Natural killer cell (primary cell): ENCODE measurements at regions not wholly inside any gene's neighbourhood (a gene's known extent, or its start where the extent isn't known, plus 50 kb on each side); places are given as distances from the start of the nearest gene placed in this dataset.

Experiments
- ATAC-seq, 3 donors: fragments of 150-1000 bp in 2 of 3; fragments of 200-7000 bp in 1 of 3; cut with Tn5 transposase; 1 replicate in 1 of 3; 2 replicates in 2 of 3; pipeline ENCODE4 v1.10.0; 2021; ENCODE audit warnings: mild to moderate bottlenecking in 2 of 3, moderate library complexity in 2 of 3
- DNase-seq, 2 donors: peaks; one replicate each; pipeline versions ENCODE4 v3.0.0 to v3.0.0-alpha.2; 2013 to 2021; ENCODE audit warnings: mixed read lengths in 1 of 2
- H3K27ac ChIP-seq: one replicate; pipeline ENCODE4 v1.5.1; 2013; ENCODE audit warnings: mild to moderate bottlenecking, low read length
- H3K27me3 ChIP-seq: one replicate; pipeline ENCODE4 v1.6.1; 2013; ENCODE audit warnings: low read length; ENCODE audit not compliant: control insufficient read depth, insufficient read depth
- H3K36me3 ChIP-seq: one replicate; pipeline ENCODE4 v1.6.1; 2013; ENCODE audit warnings: low read length; ENCODE audit not compliant: control insufficient read depth, insufficient read depth
- H3K4me1 ChIP-seq: one replicate; pipeline ENCODE4 v1.6.1; 2013; ENCODE audit warnings: low read length; ENCODE audit not compliant: control insufficient read depth, insufficient read depth
- H3K4me3 ChIP-seq: one replicate; pipeline ENCODE4 v1.5.1; 2013; ENCODE audit warnings: low read length
- H3K9me3 ChIP-seq: one replicate; pipeline ENCODE4 v1.6.1; 2013; ENCODE audit warnings: low read length; ENCODE audit not compliant: control insufficient read depth, insufficient read depth
- H3K27ac Mint-ChIP-seq, 2 donors: one replicate each; pipeline ENCODE4 v1.8.0; 2022; ENCODE audit warnings: mild to moderate bottlenecking in 2 of 2, mixed read lengths in 2 of 2, moderate library complexity in 1 of 2
- H3K27me3 Mint-ChIP-seq, 2 donors: one replicate each; pipeline ENCODE4 v1.8.0; 2022; ENCODE audit warnings: low read depth in 2 of 2, mixed read lengths in 2 of 2
- H3K36me3 Mint-ChIP-seq: one replicate; pipeline ENCODE4 v1.8.0; 2022; ENCODE audit warnings: mixed read lengths
- H3K4me1 Mint-ChIP-seq, 2 donors: one replicate each; pipeline ENCODE4 v1.8.0; 2022; ENCODE audit warnings: mixed read lengths in 2 of 2
- H3K4me3 Mint-ChIP-seq: one replicate; pipeline ENCODE4 v1.8.0; 2022; ENCODE audit warnings: mild to moderate bottlenecking, moderate library complexity, mixed read lengths
- H3K9me3 Mint-ChIP-seq, 2 donors: one replicate each; pipeline ENCODE4 v1.8.0; 2022; ENCODE audit warnings: mixed read lengths in 2 of 2
- CTCF ChIP-seq: fragments of 200-600 bp; IDR thresholded peaks from one replicate; pipeline ENCODE4 v1.8.0; 2022; ENCODE audit warnings: antibody characterized with exemption
- whole genome bisulfite sequencing: methylation state at CpG from one replicate; pipeline ENCODE4 v1.1.7; 2013; ENCODE audit warnings: missing lambda C conversion rate; ENCODE audit not compliant: insufficient coverage; 5-methylcytosine and 5-hydroxymethylcytosine counted together
- intact Hi-C: fragments of 100-400 bp; cut with micrococcal nuclease; formaldehyde crosslinking; loops from one replicate; pipeline ENCODE4 v1.14.2; 2022

GRCh38 chr18:10351219-10351818 is 103.1 kb upstream of the APCDD1 start:
- 92% methylated on average over 5 of the region's 6 CpGs for WGBS
- ATAC-seq (no peak), DNase-seq (no peak)
- Mint-ChIP-seq H3K4me3 (no peak overlapping the region), H3K36me3 (no peaks in the 10 kb centered on the region), H3K27me3 (peaks cover 0 to 6% of the 10 kb centered on the region in 2 donors), H3K4me1 (no peaks in the 10 kb centered on the region), H3K27ac (no peak overlapping the region), H3K9me3 (peaks cover 2% of the 10 kb centered on the region in 2 donors)
- H3K27ac ChIP-seq = no peak overlapping the region
- TF ChIP-seq CTCF = no peak
- H3K27me3 ChIP-seq = no peaks in the 10 kb centered on the region
- intact Hi-C loops = no loop called here
- no peaks in the 10 kb centered on the region for H3K4me1 ChIP-seq
- H3K4me3 ChIP-seq = no peak overlapping the region
- peaks cover 5% of the 10 kb centered on the region for H3K9me3 ChIP-seq
- no peaks in the 10 kb centered on the region for H3K36me3 ChIP-seq

- 94% methylated on average over 4 of the region's 4 CpGs for WGBS
- H3K27ac Mint-ChIP-seq = no peak overlapping the region
- no peaks in the 10 kb centered on the region for H3K4me1 Mint-ChIP-seq
- peaks cover 2 to 5% of the 10 kb centered on the region in 2 donors for H3K9me3 Mint-ChIP-seq
- ATAC-seq = no peak
- peaks cover 0 to 6% of the 10 kb centered on the region in 2 donors for H3K27me3 Mint-ChIP-seq
- Histone ChIP-seq H3K9me3 (peaks cover 10% of the 10 kb centered on the region), H3K27me3 (no peaks in the 10 kb centered on the region), H3K36me3 (no peaks in the 10 kb centered on the region), H3K27ac (no peak overlapping the region), H3K4me1 (no peaks in the 10 kb centered on the region), H3K4me3 (no peak overlapping the region)
- intact Hi-C loops = no loop called here
- no peak for DNase-seq
- TF ChIP-seq CTCF = no peak
- H3K4me3 Mint-ChIP-seq = no peak overlapping the region
- H3K36me3 Mint-ChIP-seq = peaks cover 5% of the 10 kb centered on the region
Measured at GRCh38 chr18:10351858-10352257, 102.6 kb upstream of the APCDD1 start.

- Histone ChIP-seq H3K27ac (no peak overlapping the region), H3K9me3 (peaks cover 17% of the 10 kb centered on the region), H3K4me1 (no peaks in the 10 kb centered on the region), H3K36me3 (no peaks in the 10 kb centered on the region), H3K27me3 (no peaks in the 10 kb centered on the region), H3K4me3 (no peak overlapping the region)
- intact Hi-C loops = no loop called here
- TF ChIP-seq CTCF = no peak
- ATAC-seq (no peak), DNase-seq (no peak)
- 91% methylated on average over 2 of the region's 2 CpGs for WGBS
- no peaks in the 10 kb centered on the region for H3K4me1 Mint-ChIP-seq
- no peak overlapping the region for H3K4me3 Mint-ChIP-seq
- no peak overlapping the region for H3K27ac Mint-ChIP-seq
- H3K9me3 Mint-ChIP-seq = peaks cover 2 to 5% of the 10 kb centered on the region in 2 donors
- H3K36me3 Mint-ChIP-seq = peaks cover 5% of the 10 kb centered on the region
- peaks cover 0 to 6% of the 10 kb centered on the region in 2 donors for H3K27me3 Mint-ChIP-seq
Measured at GRCh38 chr18:10352671-10353070, 101.8 kb upstream of the APCDD1 start.

GRCh38 chr18:10353791-10354190 is 100.6 kb upstream of the APCDD1 start:
- Histone ChIP-seq H3K4me3 (no peak overlapping the region), H3K36me3 (no peaks in the 10 kb centered on the region), H3K27me3 (no peaks in the 10 kb centered on the region), H3K4me1 (no peaks in the 10 kb centered on the region), H3K9me3 (peaks cover 22% of the 10 kb centered on the region), H3K27ac (no peak overlapping the region)
- no peak for ATAC-seq
- no peaks in the 10 kb centered on the region for H3K4me1 Mint-ChIP-seq
- H3K27me3 Mint-ChIP-seq = peaks cover 0 to 6% of the 10 kb centered on the region in 2 donors
- peaks cover 2 to 5% of the 10 kb centered on the region in 2 donors for H3K9me3 Mint-ChIP-seq
- DNase-seq = no peak
- peaks cover 5% of the 10 kb centered on the region for H3K36me3 Mint-ChIP-seq
- TF ChIP-seq CTCF = no peak
- intact Hi-C loops = no loop called here
- 96% methylated on average over 2 of the region's 2 CpGs for WGBS
- H3K4me3 Mint-ChIP-seq = no peak overlapping the region
- no peak overlapping the region for H3K27ac Mint-ChIP-seq
